ENCODE measurements at regions not wholly inside any gene's neighbourhood (a gene's known extent, or its start where the extent isn't known, plus 50 kb on each side); places are given as distances from the start of the nearest gene placed in this dataset.
"Not testable (repeated sequence)": the region's sequence is repeated elsewhere in the genome, so short reads cannot be mapped to it uniquely, and the experiment has no call there.

GRCh38 chr13:23960566-23961156 lies 63.4 kb upstream of the C1QTNF9B start:
- WGBS, 2 experiments = 81 to 91% methylated on average over 1 of the region's 1 CpG

DNA sequence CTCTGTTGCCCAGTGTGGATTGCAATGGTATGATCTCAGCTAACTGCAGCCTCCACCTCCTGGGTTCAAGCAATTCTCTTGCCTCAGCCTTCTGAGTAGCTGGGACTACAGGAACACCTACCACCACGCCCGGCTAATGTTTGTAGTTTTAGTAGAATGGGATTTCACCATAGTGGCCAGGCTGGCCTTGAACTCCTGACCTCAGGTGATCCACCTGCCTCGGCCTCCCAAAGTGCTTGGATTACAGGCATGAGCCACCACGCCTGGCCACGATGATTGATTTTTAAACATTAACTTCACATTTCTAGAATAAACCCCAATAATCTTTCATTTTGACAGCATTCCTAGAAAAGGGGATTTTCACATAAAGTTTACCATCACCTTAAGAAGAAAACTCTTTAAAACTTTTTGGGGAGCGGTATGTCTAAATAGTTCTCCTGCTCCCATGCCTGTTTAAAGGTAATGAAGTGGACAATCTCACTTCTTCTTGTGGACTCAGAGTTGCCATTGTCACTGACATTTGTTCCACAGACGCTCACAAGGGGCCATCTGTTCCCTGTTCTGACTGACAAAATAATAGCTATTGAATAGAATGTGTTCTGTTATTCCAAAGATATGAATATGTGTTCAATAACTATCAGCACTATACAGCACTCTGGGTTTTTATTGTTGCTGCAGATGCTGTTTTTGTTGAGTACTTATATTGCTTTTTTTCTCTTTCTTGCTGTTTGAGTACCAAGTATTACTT lies 66.1 kb upstream of the C1QTNF9B start:
- Histone ChIP-seq H3K4me3 (ENCODE audit: insufficient read depth, low read depth, low read length) (no peak overlapping the region), H3K27me3 (ENCODE audit: control insufficient read depth, insufficient read depth, low read length, poor library complexity, severe bottlenecking) (no peaks in the 10 kb centered on the region), H3K4me1 (ENCODE audit: control insufficient read depth, insufficient read depth, low read length) (no peaks in the 10 kb centered on the region), H3K9me3 (ENCODE audit: control insufficient read depth, low read length) (no peaks in the 10 kb centered on the region), H3K27ac (ENCODE audit: insufficient read depth, low read depth, low read length, poor library complexity, severe bottlenecking) (no peak overlapping the region), H3K36me3 (ENCODE audit: control insufficient read depth, insufficient read depth, low read length) (no peaks in the 10 kb centered on the region)
- 94 to 95% methylated on average over 7 of the region's 7 CpGs for WGBS, 2 experiments

More at GRCh38 chr13:23960566-23961156, 63.4 kb upstream of the C1QTNF9B start:
- Histone ChIP-seq H3K27me3 (ENCODE audit: control insufficient read depth, insufficient read depth, low read length, poor library complexity, severe bottlenecking) (no peaks in the 10 kb centered on the region), H3K9me3 (ENCODE audit: control insufficient read depth, low read length) (no peaks in the 10 kb centered on the region), H3K4me3 (ENCODE audit: insufficient read depth, low read depth, low read length) (no peak overlapping the region), H3K4me1 (ENCODE audit: control insufficient read depth, insufficient read depth, low read length) (no peaks in the 10 kb centered on the region), H3K27ac (ENCODE audit: insufficient read depth, low read depth, low read length, poor library complexity, severe bottlenecking) (no peak overlapping the region), H3K36me3 (ENCODE audit: control insufficient read depth, insufficient read depth, low read length) (no peaks in the 10 kb centered on the region)

GRCh38 chr13:23963947-23964346 lies 66.6 kb upstream of the C1QTNF9B start:
- no peak overlapping the region for H3K4me3 ChIP-seq (ENCODE audit: insufficient read depth, low read depth, low read length)
- no peaks in the 10 kb centered on the region for H3K36me3 ChIP-seq (ENCODE audit: control insufficient read depth, insufficient read depth, low read length)
- no peaks in the 10 kb centered on the region for H3K4me1 ChIP-seq (ENCODE audit: control insufficient read depth, insufficient read depth, low read length)
- H3K27me3 ChIP-seq (ENCODE audit: control insufficient read depth, insufficient read depth, low read length, poor library complexity, severe bottlenecking) = no peaks in the 10 kb centered on the region
- no peaks in the 10 kb centered on the region for H3K9me3 ChIP-seq (ENCODE audit: control insufficient read depth, low read length)
- H3K27ac ChIP-seq (ENCODE audit: insufficient read depth, low read depth, low read length, poor library complexity, severe bottlenecking) = no peak overlapping the region
- WGBS, 2 experiments = 95 to 98% methylated on average over 2 of the region's 2 CpGs

- Histone ChIP-seq H3K9me3 (ENCODE audit: control insufficient read depth, low read length) (no peaks in the 10 kb centered on the region), H3K36me3 (ENCODE audit: control insufficient read depth, insufficient read depth, low read length) (no peaks in the 10 kb centered on the region), H3K4me3 (ENCODE audit: insufficient read depth, low read depth, low read length) (no peak overlapping the region), H3K27ac (ENCODE audit: insufficient read depth, low read depth, low read length, poor library complexity, severe bottlenecking) (no peak overlapping the region), H3K4me1 (ENCODE audit: control insufficient read depth, insufficient read depth, low read length) (no peaks in the 10 kb centered on the region), H3K27me3 (ENCODE audit: control insufficient read depth, insufficient read depth, low read length, poor library complexity, severe bottlenecking) (no peaks in the 10 kb centered on the region)
- 93% methylated on average over 5 of the region's 5 CpGs for WGBS, 2 experiments
Observed at GRCh38 chr13:23965346-23965745, 68.0 kb upstream of the C1QTNF9B start.

- no peaks in the 10 kb centered on the region for H3K9me3 ChIP-seq (ENCODE audit: control insufficient read depth, low read length)
- no peaks in the 10 kb centered on the region for H3K36me3 ChIP-seq (ENCODE audit: control insufficient read depth, insufficient read depth, low read length)
- no peak overlapping the region for H3K4me3 ChIP-seq (ENCODE audit: insufficient read depth, low read depth, low read length)
- H3K4me1 ChIP-seq (ENCODE audit: control insufficient read depth, insufficient read depth, low read length) = no peaks in the 10 kb centered on the region
- no peaks in the 10 kb centered on the region for H3K27me3 ChIP-seq (ENCODE audit: control insufficient read depth, insufficient read depth, low read length, poor library complexity, severe bottlenecking)
- H3K27ac ChIP-seq (ENCODE audit: insufficient read depth, low read depth, low read length, poor library complexity, severe bottlenecking) = no peak overlapping the region
- WGBS, 2 experiments = 94 to 95% methylated on average over 6 of the region's 6 CpGs
Observed at GRCh38 chr13:23966221-23966690, 69.0 kb upstream of the C1QTNF9B start.

GRCh38 chr13:23966691-23967615 lies 69.7 kb upstream of the C1QTNF9B start:
- no peak overlapping the region for H3K4me3 ChIP-seq (ENCODE audit: insufficient read depth, low read depth, low read length)
- 94 to 96% methylated on average over 11 of the region's 11 CpGs for WGBS, 2 experiments
- no peaks in the 10 kb centered on the region for H3K36me3 ChIP-seq (ENCODE audit: control insufficient read depth, insufficient read depth, low read length)
- H3K27me3 ChIP-seq (ENCODE audit: control insufficient read depth, insufficient read depth, low read length, poor library complexity, severe bottlenecking) = no peaks in the 10 kb centered on the region
- H3K4me1 ChIP-seq (ENCODE audit: control insufficient read depth, insufficient read depth, low read length) = no peaks in the 10 kb centered on the region
- no peak overlapping the region for H3K27ac ChIP-seq (ENCODE audit: insufficient read depth, low read depth, low read length, poor library complexity, severe bottlenecking)
- H3K9me3 ChIP-seq (ENCODE audit: control insufficient read depth, low read length) = no peaks in the 10 kb centered on the region

- not testable (repeated sequence) for H3K9me3 ChIP-seq (ENCODE audit: control insufficient read depth, low read length); H3K27me3 ChIP-seq (ENCODE audit: control insufficient read depth, insufficient read depth, low read length, poor library complexity, severe bottlenecking); H3K4me3 ChIP-seq (ENCODE audit: insufficient read depth, low read depth, low read length); H3K27ac ChIP-seq (ENCODE audit: insufficient read depth, low read depth, low read length, poor library complexity, severe bottlenecking); H3K4me1 ChIP-seq (ENCODE audit: control insufficient read depth, insufficient read depth, low read length); H3K36me3 ChIP-seq (ENCODE audit: control insufficient read depth, insufficient read depth, low read length)
- WGBS, 2 experiments = 93 to 96% methylated on average over 3 of the region's 3 CpGs
Observed at GRCh38 chr13:23967792-23968191, 70.5 kb upstream of the C1QTNF9B start.

GRCh38 chr13:23969647-23970046 lies 72.3 kb upstream of the C1QTNF9B start:
- no peaks in the 10 kb centered on the region for H3K27me3 ChIP-seq (ENCODE audit: control insufficient read depth, insufficient read depth, low read length, poor library complexity, severe bottlenecking)
- H3K4me3 ChIP-seq (ENCODE audit: insufficient read depth, low read depth, low read length) = no peak overlapping the region
- H3K4me1 ChIP-seq (ENCODE audit: control insufficient read depth, insufficient read depth, low read length) = no peaks in the 10 kb centered on the region
- whole genome bisulfite sequencing, 2 experiments = 83 to 87% methylated on average over 3 to 4 of the region's 4 CpGs
- H3K27ac ChIP-seq (ENCODE audit: insufficient read depth, low read depth, low read length, poor library complexity, severe bottlenecking) = no peak overlapping the region
- peaks cover 4% of the 10 kb centered on the region for H3K9me3 ChIP-seq (ENCODE audit: control insufficient read depth, low read length)
- no peaks in the 10 kb centered on the region for H3K36me3 ChIP-seq (ENCODE audit: control insufficient read depth, insufficient read depth, low read length)

GRCh38 chr13:23979361-23980159 lies 82.3 kb upstream of the C1QTNF9B start:
- peak overlapping the region; percentile 87 for H3K27ac ChIP-seq (ENCODE audit: insufficient read depth, low read depth, low read length, poor library complexity, severe bottlenecking)
- 1% methylated on average over 43 of the region's 43 CpGs for WGBS, 2 experiments
- H3K27me3 ChIP-seq (ENCODE audit: control insufficient read depth, insufficient read depth, low read length, poor library complexity, severe bottlenecking) = no peaks in the 10 kb centered on the region
- peaks cover 12% of the 10 kb centered on the region for H3K4me1 ChIP-seq (ENCODE audit: control insufficient read depth, insufficient read depth, low read length)
- no peaks in the 10 kb centered on the region for H3K9me3 ChIP-seq (ENCODE audit: control insufficient read depth, low read length)
- no peaks in the 10 kb centered on the region for H3K36me3 ChIP-seq (ENCODE audit: control insufficient read depth, insufficient read depth, low read length)
- H3K4me3 ChIP-seq (ENCODE audit: insufficient read depth, low read depth, low read length) = peak overlapping the region; percentile 65
